ENCODE measurements at regions not wholly inside any gene's neighbourhood (a gene's known extent, or its start where the extent isn't known, plus 50 kb on each side); places are given as distances from the start of the nearest gene placed in this dataset.

DNA sequence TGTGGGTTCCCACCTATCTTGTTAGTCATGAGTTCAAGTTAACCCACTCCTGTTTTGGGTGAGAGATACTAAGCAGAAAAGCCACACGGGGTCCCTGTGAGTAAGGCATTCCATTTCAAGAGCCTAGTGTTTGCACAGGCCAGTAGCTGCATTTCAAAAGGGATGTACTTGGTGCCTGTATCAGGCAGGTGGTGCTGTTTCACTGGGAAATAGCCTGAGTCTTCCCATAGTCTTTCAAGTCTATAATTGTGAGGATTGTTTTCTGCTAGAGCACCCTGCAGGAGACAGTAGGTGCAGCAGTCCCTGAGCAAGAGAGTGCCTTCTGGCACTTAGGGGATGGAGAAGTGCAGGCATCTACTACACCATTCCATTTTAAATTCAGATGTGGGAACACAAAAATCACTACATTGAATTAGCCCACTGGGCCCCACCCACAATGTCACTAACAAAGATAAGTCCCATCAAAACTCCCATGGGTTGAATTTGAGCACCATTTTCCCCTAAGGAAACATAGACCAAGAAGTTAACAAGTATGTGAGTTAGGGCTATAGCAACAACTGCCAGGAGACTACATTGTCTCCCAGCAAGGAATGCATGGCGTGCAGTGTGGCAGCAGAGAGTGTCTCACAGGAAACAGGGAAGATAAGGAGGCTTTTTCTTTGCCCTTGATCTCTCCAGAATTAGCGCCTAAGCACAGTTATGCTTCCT lies 263.2 kb downstream of the COX7C start:
- peak; percentile 8 for DNase-seq

DNA sequence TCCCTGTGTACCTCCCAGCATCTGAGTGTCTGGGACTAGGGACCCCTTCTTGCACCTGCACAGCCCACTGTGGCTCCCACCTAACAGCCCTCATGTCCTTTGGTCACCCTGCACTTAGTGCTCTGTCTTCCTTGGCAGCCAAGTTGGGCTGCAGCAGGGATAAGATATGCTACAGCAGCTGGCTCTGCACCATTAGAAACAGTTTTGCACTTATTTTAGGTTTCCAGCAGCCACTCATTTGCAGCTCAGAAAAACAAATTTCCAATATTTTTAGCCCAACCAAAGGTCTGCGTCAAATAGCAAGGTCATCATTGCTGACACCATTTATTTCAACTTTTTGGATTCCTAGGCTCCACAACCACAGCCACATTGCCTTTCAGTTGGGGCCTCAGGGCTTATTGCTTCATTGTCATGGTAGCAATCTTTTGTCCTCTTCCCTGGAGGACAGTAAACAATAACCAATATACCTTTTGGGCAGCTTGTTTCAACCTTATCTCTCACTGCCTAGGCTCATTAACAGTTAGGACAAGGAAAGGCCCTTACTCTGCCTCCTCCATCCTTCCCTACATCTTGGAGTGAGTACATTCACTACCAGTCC lies 263.9 kb downstream of the COX7C start:
- no peak for DNase-seq

DNA sequence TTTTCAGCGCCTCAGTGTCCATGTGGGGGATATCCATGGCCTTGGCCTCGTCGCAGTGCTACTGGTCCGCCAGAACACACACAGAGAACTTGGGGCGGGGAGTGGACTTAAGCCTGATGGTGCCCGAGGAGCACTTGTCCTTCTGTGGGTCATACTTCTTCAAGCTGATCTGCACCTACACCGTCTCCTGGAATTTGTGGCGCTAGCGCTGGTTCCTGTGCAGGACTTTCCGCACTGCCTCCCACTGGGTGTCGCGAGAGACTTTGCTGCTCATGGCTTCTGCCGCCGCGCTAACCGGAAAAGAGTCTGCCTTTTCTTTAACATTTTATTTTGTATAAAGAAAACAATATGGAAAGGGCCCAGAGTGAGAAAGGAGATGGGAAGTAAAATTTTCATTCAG lies 266.9 kb downstream of the COX7C start:
- no peak for DNase-seq

DNA sequence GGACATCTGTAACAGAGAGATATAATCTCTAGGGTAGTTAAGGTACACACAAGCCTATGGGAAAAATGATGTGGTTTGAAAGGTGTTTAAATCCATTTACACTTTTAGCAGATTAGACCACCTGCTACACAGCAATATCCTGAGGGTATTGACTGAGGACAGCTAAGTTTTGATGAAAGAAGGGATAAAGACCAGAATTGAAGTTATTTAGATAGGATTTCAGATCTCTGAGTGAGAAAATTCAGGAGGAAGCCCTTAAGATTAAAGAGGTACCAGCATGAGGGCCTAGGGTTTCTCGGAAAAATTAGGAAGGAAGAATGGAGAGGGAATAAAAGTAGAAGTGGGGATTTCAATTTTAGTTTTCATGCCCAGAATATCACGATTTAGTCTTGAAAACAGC lies 267.3 kb downstream of the COX7C start:
- no peak for DNase-seq

DNA sequence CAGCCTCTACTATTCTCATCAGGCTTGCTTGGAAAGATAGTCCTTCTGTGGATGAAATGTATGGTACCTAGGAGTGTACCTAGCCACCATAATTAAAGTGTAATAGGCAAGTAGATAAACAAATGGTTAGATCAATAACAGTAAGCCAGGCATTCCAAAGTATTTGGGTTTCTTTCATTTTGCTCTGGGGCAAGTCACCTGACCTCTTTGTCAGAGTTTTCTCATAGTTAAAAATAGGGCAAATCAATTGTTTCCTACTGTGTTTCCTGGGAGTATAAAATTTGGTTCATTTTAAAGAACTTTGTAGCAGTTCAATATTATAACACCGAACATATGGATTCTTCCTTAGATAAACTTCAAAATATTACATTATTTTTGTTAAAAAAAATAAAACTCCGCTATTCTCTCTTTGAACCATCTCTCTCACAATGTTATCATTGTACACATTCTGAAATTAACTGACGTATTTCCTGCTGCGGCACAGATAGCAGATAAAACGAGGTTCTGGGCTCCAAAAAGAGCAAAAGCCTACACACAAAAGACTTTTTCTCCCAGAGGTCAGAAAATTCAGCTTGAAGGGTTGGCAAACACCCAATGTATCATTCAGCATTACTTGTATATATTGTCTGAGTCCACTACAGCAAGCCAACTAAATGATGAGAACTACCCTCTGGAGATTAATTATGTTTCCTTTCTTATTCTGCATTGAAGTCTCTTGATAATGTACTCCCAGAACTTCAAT lies 267.9 kb downstream of the COX7C start:
- no peak for DNase-seq

DNA sequence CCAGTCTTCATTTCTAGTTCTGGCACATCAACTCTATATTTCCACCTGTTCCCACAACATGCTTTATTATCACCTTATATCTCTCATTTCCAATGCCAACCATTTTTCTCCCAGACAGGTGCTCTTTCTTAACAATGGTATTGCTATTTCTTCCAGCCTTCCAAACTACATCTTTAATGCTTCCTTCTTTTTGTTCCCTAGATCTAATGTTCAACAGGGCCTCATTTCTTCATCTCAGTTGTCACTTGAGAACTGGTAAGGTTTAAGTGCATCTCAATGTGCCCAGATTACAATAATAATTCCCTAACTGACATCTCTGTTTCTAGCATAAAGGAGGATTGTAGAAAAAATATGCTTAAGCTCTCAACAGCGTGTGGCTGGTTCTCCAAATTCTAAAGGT lies 272.6 kb downstream of the COX7C start:
- no peak for DNase-seq

DNA sequence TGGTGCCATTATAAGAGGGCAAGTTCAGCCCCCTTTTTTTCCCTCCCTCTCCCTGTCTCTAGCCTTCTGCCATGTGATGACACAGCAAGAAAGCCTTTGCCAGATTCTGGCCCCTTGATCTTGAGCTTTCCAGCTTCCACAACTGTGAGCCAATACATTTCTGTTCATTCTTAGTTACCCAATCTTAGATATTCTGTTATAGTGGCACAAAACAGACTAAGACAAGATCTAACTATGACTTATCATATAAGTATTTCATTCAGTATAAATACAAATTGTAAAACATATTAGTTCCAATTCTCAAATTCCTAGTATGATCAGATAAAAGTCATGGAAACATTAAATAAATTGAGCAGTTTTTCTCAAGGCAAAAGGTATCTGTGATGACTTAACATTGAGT lies 276.3 kb downstream of the COX7C start:
- no peak for DNase-seq

DNA sequence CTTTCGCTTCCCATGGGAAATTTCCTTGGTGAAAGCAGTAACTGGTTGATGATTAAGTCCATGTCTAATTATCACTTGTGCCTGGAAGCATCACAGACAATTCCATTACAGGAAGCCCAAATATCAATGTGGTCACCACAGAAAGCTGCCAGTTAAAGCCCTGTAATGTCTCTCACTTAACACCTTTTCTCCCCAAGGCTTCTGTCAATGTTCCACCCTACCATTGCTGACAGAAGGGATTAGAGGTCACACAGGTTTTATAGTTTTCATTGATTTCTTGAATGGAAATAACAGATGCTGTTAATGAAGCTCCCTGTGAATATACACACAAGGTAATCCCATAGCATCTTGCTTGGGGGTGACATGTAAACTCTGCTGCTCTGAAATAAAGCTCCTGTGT lies 279.2 kb downstream of the COX7C start:
- DNase-seq, result no peak

DNA sequence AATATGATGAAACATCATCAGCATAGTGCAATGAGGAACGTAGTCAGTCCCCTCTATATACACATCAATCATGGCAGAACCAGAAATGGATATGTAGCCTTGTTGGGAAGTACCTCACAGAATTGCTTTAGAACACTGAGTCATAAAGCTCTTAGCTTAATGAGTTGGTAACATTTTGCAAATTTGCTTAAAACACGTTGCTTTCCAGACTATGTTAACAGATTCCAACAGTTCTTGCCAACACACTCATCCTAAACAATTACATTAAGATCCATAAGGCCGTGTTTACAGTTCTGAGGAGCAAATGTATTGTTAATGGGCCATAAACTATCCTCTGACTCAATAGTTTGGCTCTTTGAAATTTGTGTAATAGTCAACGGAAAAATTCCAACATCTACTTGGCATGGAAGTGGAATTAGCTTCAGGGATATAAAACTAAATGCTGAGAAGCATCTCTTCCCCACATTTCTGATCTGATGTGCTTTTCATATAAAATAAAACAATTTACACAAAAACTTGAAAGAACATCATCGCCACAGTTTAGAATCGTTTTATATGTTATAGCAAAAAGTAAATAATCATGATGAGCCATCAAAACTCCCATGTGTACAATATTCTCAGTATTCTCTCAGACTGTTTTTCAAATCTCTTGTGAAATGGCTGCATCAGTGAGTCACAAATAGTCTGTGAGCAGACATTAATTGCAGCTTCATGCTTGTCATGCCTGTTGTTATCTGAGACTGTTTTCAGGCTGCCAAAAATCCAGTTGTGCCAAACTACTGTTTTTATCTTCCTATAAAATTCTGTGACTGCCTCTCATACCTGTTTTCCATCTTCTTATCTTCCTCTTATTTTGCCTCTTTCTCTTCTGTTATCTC lies 291.9 kb downstream of the COX7C start:
- DNase-seq, result no peak

DNA sequence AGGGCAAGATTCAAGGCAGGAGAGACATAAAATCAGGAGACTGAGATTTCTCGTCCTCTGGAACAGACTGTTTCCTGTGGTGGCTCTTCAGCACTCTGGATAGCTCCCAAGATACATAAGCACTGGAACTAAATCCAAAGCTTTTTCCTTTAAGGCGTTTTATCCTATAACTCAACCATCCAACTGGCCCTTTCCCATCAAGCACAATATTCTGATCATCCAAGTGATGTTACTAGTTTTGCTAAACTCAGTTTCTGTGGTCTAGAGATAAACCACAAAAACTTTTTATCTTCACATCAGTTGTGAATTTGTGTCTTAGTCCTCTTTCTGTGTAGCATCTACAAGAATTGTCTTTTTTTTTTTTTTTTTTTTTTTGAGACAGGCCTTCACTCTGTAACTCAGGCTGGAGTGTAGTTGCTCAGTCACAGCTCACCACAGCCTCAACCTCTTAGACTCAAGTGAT lies 299.4 kb downstream of the COX7C start:
- no peak for DNase-seq

DNA sequence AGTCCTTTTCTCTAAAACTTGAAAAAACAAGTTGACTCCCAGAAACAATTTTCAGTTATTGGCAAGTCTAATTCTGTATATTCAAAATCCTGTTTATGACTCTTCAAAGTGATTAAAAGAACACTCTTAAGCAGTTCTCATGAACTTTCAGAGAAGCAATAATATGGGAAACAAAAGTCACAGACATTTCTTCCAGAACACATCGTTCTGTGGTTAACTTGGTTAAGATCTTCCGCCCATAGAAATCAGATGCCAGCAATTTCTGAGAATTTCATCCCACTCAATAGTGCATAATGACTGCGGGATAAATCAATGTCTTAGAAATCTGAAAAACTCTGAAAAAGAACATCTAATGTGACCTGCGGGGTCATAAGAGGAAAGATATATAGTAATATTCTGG lies 300.5 kb downstream of the COX7C start:
- no peak for DNase-seq

DNA sequence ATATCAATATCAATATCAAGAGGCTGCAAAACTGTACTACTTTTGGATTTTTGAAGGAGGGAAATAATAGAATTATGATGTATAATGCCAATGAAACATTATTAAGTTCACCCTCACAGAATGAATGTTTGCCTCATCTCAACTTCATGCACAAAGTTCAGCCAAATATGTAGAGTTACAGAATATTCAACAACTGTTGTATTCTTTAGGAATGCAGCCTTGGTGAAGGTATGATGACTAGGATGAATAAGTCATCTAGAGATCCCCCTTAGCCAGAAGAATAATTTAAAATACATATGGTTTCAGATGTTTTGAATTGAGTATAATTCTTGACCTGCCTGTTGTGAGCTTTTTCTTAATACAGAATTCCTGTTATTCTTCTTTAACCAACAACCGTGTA lies 308.3 kb downstream of the COX7C start:
- DNase-seq, result no peak

DNA sequence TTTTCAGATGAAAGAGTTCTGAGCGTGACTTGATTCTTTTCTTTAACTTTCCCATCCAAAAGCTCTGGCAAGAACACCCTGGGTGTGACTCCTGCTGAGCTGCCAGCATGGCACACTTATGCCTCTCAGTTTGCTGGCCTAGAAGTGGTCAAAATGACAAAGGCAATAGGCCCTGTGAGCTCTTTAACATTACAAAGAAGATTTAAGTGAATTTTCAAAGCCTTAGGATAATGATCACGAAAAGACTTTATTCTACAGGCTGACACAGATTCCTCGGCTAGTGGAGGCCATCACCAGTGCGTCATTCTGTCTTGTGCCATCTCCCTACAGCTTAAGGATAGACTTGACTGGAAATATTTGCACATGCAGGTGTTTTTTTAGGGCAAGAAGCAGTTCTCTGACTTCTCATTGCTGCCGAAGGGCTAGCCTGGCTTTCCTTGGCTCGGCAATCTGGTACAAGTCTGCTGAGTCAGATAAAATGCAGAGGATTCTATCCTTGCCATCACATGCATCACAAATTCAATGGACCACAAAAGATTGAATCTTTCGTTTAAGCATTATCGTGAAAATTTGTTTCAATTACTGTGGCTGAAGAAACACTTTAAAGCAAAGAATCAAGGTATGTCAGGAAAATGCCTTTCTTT lies 311.5 kb downstream of the COX7C start:
- DNase-seq, result no peak

DNA sequence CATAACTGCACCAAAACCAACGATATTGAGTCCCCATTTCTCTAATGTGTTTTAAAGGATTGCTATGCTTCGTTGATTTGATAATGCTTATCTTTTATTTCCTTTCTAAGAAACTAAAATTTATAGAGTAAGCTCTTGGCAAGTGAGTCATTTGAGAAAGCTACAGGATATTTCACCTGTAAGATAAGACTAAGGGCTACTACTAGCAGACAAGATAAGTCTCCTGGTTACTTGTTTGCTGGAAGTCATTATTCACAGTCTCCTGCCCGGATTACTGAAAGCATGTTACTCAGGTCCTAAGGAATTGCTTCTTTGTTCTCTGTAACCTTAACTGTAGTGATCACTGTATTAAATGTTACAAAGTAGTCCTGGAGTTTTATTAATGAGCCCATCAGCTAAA lies 315.9 kb upstream of the RASA1 start:
- DNase-seq, result no peak

DNA sequence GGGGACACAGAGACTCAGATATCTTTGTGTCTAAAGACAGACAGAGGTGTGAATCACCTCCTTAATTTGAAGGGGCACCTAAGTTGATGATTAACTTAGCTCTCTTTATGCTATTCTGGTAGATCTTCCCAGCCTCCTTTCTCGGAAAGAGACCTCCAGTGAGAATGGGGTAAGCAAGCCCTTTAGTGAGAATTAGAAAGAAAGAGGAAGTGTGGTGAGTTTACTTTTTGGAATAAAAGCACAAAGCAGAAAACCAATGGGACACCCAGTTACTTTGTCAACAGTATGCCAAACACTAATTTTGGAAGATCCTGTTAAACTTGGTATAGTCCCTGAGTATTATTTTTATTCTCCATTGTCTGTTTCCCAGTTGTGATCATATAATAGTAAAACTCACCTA lies 302.8 kb upstream of the RASA1 start:
- no peak for DNase-seq

DNA sequence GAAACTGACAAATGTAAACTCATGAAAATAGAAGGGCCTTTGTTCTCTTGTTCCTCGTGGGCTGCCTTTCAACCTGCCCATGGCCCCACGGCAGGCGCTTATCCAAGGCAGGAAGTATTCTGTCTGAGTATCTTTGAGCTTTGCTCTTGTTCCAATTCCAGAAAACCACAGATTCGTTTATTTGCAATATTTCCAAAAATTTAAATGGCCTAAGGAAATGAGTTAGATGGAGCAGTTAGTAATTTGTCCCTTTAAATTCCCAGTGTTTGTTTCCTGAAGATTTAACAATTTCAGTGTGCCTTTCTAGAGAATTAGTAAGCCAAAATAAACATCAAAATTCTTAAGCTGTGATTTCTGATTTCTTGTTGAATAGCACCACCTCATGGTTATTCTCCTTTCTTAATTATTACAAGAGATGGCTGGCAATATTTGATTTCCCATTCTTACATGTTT lies 299.4 kb upstream of the RASA1 start:
- no peak for DNase-seq

DNA sequence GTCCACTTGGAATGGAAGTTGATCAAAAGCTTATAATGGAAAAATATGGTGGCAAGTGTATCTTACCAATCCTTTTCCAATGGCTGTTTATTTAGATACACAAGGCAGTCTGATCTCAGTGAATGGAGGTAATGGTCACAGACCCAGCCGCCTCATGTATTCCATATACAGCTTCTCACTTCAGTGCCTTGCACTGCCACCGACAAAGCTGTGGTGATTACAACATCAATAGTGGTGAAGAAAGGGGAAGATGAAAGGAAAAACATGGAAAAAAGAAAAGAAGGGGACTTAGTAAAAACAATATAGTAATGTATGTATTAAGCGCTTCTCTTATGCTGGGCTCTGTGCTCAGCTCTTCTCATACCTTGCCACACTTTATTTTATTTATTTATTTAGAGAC lies 297.3 kb upstream of the RASA1 start:
- DNase-seq, result no peak

DNA sequence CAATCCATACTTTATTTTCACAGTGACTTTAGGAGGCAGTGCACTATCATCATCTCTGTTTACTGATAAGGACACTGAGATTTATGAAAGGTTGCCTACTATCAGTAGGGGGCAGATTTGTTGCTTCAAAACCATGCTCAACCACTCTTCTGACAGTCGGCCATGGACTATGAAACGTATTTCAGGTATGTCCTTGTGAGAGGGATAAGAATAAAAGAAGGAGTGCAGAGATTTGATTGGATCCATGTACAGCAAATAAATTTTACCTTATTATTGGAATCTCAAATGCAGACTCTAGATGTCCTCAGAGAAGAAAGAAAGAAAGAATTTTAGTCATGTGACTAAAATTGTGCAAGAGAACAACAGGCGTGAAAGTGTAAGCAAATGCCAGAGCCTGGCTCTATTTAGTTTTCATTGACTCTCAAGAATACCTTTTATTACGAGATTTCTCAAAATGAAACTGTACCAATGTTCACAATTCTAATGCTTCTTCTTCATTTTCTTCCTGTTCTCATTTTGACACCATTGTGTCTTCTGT lies 296.6 kb upstream of the RASA1 start:
- no peak for DNase-seq

DNA sequence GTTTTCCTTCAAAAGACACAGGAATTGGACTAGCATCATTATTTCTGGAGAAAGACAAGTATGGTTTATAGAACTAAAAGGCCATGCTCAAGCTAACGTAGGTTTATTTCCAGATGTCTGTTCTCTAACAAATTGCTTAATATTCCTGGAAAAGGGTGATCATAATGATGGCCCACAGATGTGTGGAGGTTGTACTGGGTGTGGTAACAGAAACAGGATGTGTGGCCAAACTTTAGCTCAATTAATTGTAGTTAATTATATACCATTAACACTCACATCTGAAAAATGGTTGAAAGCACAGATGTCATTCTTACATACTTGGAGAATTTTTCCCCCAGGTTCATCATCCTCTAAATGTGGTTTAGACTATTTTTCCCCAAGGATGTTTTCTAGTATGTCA lies 292.7 kb upstream of the RASA1 start:
- DNase-seq, result no peak

DNA sequence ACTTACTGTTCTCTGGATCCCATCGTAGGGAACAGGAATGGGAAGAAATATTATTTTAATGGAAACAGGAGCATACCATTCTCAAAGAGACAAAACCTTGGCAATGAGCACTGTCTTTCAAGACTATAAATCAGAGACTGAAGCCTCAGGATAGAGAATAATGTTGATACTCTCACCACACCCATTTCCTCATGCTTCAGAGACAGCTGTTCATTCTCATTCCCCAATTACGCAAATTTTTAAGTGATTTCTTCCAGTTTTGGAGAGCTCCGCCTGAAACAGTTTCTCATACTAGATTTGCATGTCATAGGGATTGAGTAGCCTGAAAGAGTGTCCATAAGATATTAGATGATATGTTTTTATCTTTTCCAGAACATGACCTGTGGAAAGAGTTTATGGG lies 290.5 kb upstream of the RASA1 start:
- no peak for DNase-seq

DNA sequence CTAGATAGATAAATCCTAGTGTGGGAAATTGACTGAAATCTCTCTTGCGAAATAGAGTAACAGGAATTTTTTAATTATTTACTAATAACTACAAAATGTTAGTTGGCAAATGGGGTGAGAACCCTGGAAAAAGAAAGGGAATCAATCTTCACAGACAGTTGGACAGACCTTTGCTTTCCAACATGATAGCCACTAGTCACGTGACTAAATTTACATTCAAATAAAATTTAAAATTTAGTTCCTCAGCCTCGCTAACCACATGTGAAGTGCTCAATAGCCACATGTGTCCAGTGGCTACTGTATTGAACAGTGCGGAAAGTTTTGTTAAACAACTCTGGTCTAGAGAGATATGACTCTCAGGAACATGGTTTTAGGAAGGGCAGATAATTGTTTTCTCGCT lies 289.9 kb upstream of the RASA1 start:
- no peak for DNase-seq

DNA sequence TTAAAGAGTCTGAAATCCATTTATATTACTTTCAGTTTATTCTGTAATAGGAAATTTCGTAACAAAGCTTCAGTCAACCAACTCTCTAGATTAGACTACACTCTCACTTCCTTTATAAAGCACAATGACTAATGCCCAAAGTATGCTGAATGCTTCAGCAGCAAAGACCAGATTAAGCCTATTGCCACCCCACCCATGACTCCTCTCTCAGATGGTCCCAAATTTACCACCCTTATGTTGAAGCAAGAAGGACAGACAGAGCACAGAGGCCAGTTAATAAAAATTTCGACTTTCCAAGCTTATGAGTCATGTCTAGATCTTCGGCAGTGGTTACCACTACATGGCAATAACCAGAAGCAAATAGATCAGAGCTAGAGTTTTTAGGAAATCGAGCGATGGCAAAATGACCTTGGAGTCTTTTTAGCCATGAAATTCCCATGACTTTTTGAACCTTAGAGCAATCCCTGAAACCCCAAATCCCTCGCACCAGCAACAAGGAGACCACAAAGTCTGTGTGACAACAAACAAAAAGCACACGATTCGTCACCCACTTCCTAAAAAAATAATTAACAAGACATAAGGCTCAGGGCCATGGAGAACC lies 287.8 kb upstream of the RASA1 start:
- DNase-seq, result peak; percentile 6
